H1 (cell line): ENCODE measurements at regions not wholly inside any gene's neighbourhood (a gene's known extent, or its start where the extent isn't known, plus 50 kb on each side); places are given as distances from the start of the nearest gene placed in this dataset.

ENCODE experiments used
- CREB1 ChIP-seq: IDR thresholded peaks from 2 replicates; pipeline ENCODE4 v1.6.1; 2012; ENCODE audit warnings: inconsistent platforms
- CTCF ChIP-seq, 3 experiments: IDR thresholded peaks; 1 replicate in 2 of 3; 2 replicates in 1 of 3; pipeline versions ENCODE4 v1.5.1 to v1.6.1; 2011; ENCODE audit warnings: low read length in 3 of 3, mild to moderate bottlenecking in 3 of 3, inconsistent platforms in 2 of 3, low read depth in 1 of 3, moderate library complexity in 1 of 3; ENCODE audit not compliant: insufficient read depth in 1 of 3; ENCODE audit errors: control extremely low read depth in 1 of 3
- EZH2 ChIP-seq: fragments of 200-600 bp; sonication (generic); IDR thresholded peaks from 2 replicates; pipeline ENCODE4 v1.7.1; 2012; ENCODE audit warnings: low read depth, mild to moderate bottlenecking, moderate library complexity, low read length, inconsistent platforms; ENCODE audit not compliant: severe bottlenecking
- JUND ChIP-seq: IDR thresholded peaks from 2 replicates; pipeline ENCODE4 v1.6.1; 2011; ENCODE audit warnings: mild to moderate bottlenecking, improper control_type of control experiment, low read length
- POLR2A ChIP-seq, 2 experiments: IDR thresholded peaks; 1 replicate in 1 of 2; 2 replicates in 1 of 2; pipeline ENCODE4 v1.6.1; 2011; ENCODE audit warnings: low read depth in 2 of 2, low read length in 2 of 2, mild to moderate bottlenecking in 2 of 2; ENCODE audit errors: control extremely low read depth in 1 of 2
- TAF1 ChIP-seq: IDR thresholded peaks from 2 replicates; pipeline ENCODE4 v1.6.1; 2011; ENCODE audit warnings: mild to moderate bottlenecking, low read depth, low read length
- ZNF274 ChIP-seq: IDR thresholded peaks from 2 replicates; pipeline ENCODE4 v1.7.0; 2012; ENCODE audit warnings: low read length, borderline replicate concordance; ENCODE audit errors: extremely low read depth

- no peak for TF ChIP-seq CTCF (IDR thresholded peaks at IDR 0.05; ENCODE audit: control extremely low read depth in 1 of 3, insufficient read depth in 1 of 3, low read depth in 1 of 3, low read length in 3 of 3)
- no peak for TF ChIP-seq ZNF274
- no peak for TF ChIP-seq EZH2
- no peak for TF ChIP-seq POLR2A (IDR thresholded peaks at IDR 0.05; ENCODE audit: control extremely low read depth in 1 of 2, low read depth in 2 of 2, low read length in 2 of 2)
- no peak for TF ChIP-seq CREB1
- TF ChIP-seq TAF1: no peak
- no peak for TF ChIP-seq JUND
Measured at GRCh38 chr6:102127253-102127652, 733.7 kb downstream of the GRIK2 start.
